ENCODE measurements at regions not wholly inside any gene's neighbourhood (a gene's known extent, or its start where the extent isn't known, plus 50 kb on each side); places are given as distances from the start of the nearest gene placed in this dataset.

GRCh38 chr4:127143460-127144195 lies 489.1 kb upstream of the INTU start:
- H3K4me1 ChIP-seq (ENCODE audit: insufficient read depth, low read length), result no peaks in the 10 kb centered on the region
- no peaks in the 10 kb centered on the region for H3K36me3 ChIP-seq (ENCODE audit: insufficient read depth, low read depth, low read length)
- no peak overlapping the region for H3K27ac ChIP-seq (ENCODE audit: low read length)
- no peaks in the 10 kb centered on the region for H3K9me3 ChIP-seq (ENCODE audit: insufficient read depth, low read depth, low read length)
- H3K9ac ChIP-seq (ENCODE audit: low read depth, low read length), result no peak overlapping the region
- no peaks in the 10 kb centered on the region for H3K27me3 ChIP-seq (ENCODE audit: insufficient read depth, low read length)
- no peak overlapping the region for H3K4me3 ChIP-seq (ENCODE audit: low read length)

- H3K27me3 ChIP-seq (ENCODE audit: insufficient read depth, low read length), result no peaks in the 10 kb centered on the region
- no peak overlapping the region for H3K4me3 ChIP-seq (ENCODE audit: low read length)
- no peaks in the 10 kb centered on the region for H3K4me1 ChIP-seq (ENCODE audit: insufficient read depth, low read length)
- H3K9ac ChIP-seq (ENCODE audit: low read depth, low read length), result no peak overlapping the region
- no peaks in the 10 kb centered on the region for H3K36me3 ChIP-seq (ENCODE audit: insufficient read depth, low read depth, low read length)
- H3K27ac ChIP-seq (ENCODE audit: low read length), result no peak overlapping the region
- no peaks in the 10 kb centered on the region for H3K9me3 ChIP-seq (ENCODE audit: insufficient read depth, low read depth, low read length)
Measured at GRCh38 chr4:127145006-127145540, 487.7 kb upstream of the INTU start.

- H3K4me1 ChIP-seq (ENCODE audit: insufficient read depth, low read length), result no peaks in the 10 kb centered on the region
- no peaks in the 10 kb centered on the region for H3K9me3 ChIP-seq (ENCODE audit: insufficient read depth, low read depth, low read length)
- H3K27me3 ChIP-seq (ENCODE audit: insufficient read depth, low read length), result no peaks in the 10 kb centered on the region
- H3K4me3 ChIP-seq (ENCODE audit: low read length), result no peak overlapping the region
- no peak overlapping the region for H3K9ac ChIP-seq (ENCODE audit: low read depth, low read length)
- no peaks in the 10 kb centered on the region for H3K36me3 ChIP-seq (ENCODE audit: insufficient read depth, low read depth, low read length)
- no peak overlapping the region for H3K27ac ChIP-seq (ENCODE audit: low read length)
Measured at GRCh38 chr4:127148165-127148564, 484.6 kb upstream of the INTU start.

- no peak overlapping the region for H3K4me3 ChIP-seq (ENCODE audit: low read length)
- no peaks in the 10 kb centered on the region for H3K27me3 ChIP-seq (ENCODE audit: insufficient read depth, low read length)
- H3K27ac ChIP-seq (ENCODE audit: low read length), result no peak overlapping the region
- H3K4me1 ChIP-seq (ENCODE audit: insufficient read depth, low read length), result no peaks in the 10 kb centered on the region
- no peaks in the 10 kb centered on the region for H3K9me3 ChIP-seq (ENCODE audit: insufficient read depth, low read depth, low read length)
- H3K9ac ChIP-seq (ENCODE audit: low read depth, low read length), result no peak overlapping the region
- H3K36me3 ChIP-seq (ENCODE audit: insufficient read depth, low read depth, low read length), result no peaks in the 10 kb centered on the region
Measured at GRCh38 chr4:127149086-127149485, 483.7 kb upstream of the INTU start.

- H3K27ac ChIP-seq (ENCODE audit: low read length), result no peak overlapping the region
- H3K9ac ChIP-seq (ENCODE audit: low read depth, low read length), result no peak overlapping the region
- no peaks in the 10 kb centered on the region for H3K9me3 ChIP-seq (ENCODE audit: insufficient read depth, low read depth, low read length)
- H3K27me3 ChIP-seq (ENCODE audit: insufficient read depth, low read length), result no peaks in the 10 kb centered on the region
- no peaks in the 10 kb centered on the region for H3K4me1 ChIP-seq (ENCODE audit: insufficient read depth, low read length)
- H3K4me3 ChIP-seq (ENCODE audit: low read length), result no peak overlapping the region
- no peaks in the 10 kb centered on the region for H3K36me3 ChIP-seq (ENCODE audit: insufficient read depth, low read depth, low read length)
Measured at GRCh38 chr4:127151941-127152340, 480.8 kb upstream of the INTU start.

GRCh38 chr4:127155116-127155515 lies 477.6 kb upstream of the INTU start:
- Histone ChIP-seq H3K9ac (ENCODE audit: low read depth, low read length) (no peak overlapping the region), H3K4me1 (ENCODE audit: insufficient read depth, low read length) (no peaks in the 10 kb centered on the region), H3K36me3 (ENCODE audit: insufficient read depth, low read depth, low read length) (no peaks in the 10 kb centered on the region)

GRCh38 chr4:127155555-127155954 lies 477.2 kb upstream of the INTU start:
- H3K9me3 ChIP-seq (ENCODE audit: insufficient read depth, low read depth, low read length), result no peaks in the 10 kb centered on the region
- H3K4me1 ChIP-seq (ENCODE audit: insufficient read depth, low read length), result no peaks in the 10 kb centered on the region

More at GRCh38 chr4:127155116-127155515, 477.6 kb upstream of the INTU start:
- Histone ChIP-seq H3K27me3 (ENCODE audit: insufficient read depth, low read length) (no peaks in the 10 kb centered on the region), H3K27ac (ENCODE audit: low read length) (no peak overlapping the region), H3K9me3 (ENCODE audit: insufficient read depth, low read depth, low read length) (no peaks in the 10 kb centered on the region), H3K4me3 (ENCODE audit: low read length) (no peak overlapping the region)

GRCh38 chr4:127162741-127163140 lies 470.0 kb upstream of the INTU start:
- no peaks in the 10 kb centered on the region for H3K27me3 ChIP-seq (ENCODE audit: insufficient read depth, low read length)
- H3K4me1 ChIP-seq (ENCODE audit: insufficient read depth, low read length), result no peaks in the 10 kb centered on the region
- H3K9me3 ChIP-seq (ENCODE audit: insufficient read depth, low read depth, low read length), result peaks cover 7% of the 10 kb centered on the region; the same call in 1 of the 2 replicates
- H3K27ac ChIP-seq (ENCODE audit: low read length), result no peak overlapping the region
- H3K9ac ChIP-seq (ENCODE audit: low read depth, low read length), result no peak overlapping the region
- H3K36me3 ChIP-seq (ENCODE audit: insufficient read depth, low read depth, low read length), result no peaks in the 10 kb centered on the region
- H3K4me3 ChIP-seq (ENCODE audit: low read length), result no peak overlapping the region

More at GRCh38 chr4:127155555-127155954, 477.2 kb upstream of the INTU start:
- Histone ChIP-seq H3K36me3 (ENCODE audit: insufficient read depth, low read depth, low read length) (no peaks in the 10 kb centered on the region), H3K4me3 (ENCODE audit: low read length) (no peak overlapping the region), H3K27ac (ENCODE audit: low read length) (no peak overlapping the region), H3K9ac (ENCODE audit: low read depth, low read length) (no peak overlapping the region), H3K27me3 (ENCODE audit: insufficient read depth, low read length) (no peaks in the 10 kb centered on the region)

- H3K27ac ChIP-seq (ENCODE audit: low read length), result no peak overlapping the region
- H3K4me3 ChIP-seq (ENCODE audit: low read length), result no peak overlapping the region
- H3K9ac ChIP-seq (ENCODE audit: low read depth, low read length), result no peak overlapping the region
- H3K27me3 ChIP-seq (ENCODE audit: insufficient read depth, low read length), result no peaks in the 10 kb centered on the region
- H3K9me3 ChIP-seq (ENCODE audit: insufficient read depth, low read depth, low read length), result peaks cover 3% of the 10 kb centered on the region; the same call in 1 of the 2 replicates
- H3K36me3 ChIP-seq (ENCODE audit: insufficient read depth, low read depth, low read length), result no peaks in the 10 kb centered on the region
- H3K4me1 ChIP-seq (ENCODE audit: insufficient read depth, low read length), result no peaks in the 10 kb centered on the region
Measured at GRCh38 chr4:127165971-127166370, 466.8 kb upstream of the INTU start.

- Histone ChIP-seq H3K27me3 (ENCODE audit: insufficient read depth, low read length) (no peaks in the 10 kb centered on the region), H3K4me3 (ENCODE audit: low read length) (no peak overlapping the region), H3K9ac (ENCODE audit: low read depth, low read length) (no peak overlapping the region), H3K9me3 (ENCODE audit: insufficient read depth, low read depth, low read length) (no peaks in the 10 kb centered on the region), H3K36me3 (ENCODE audit: insufficient read depth, low read depth, low read length) (no peaks in the 10 kb centered on the region), H3K4me1 (ENCODE audit: insufficient read depth, low read length) (no peaks in the 10 kb centered on the region), H3K27ac (ENCODE audit: low read length) (no peak overlapping the region)
Measured at GRCh38 chr4:127174201-127174600, 458.6 kb upstream of the INTU start.

GRCh38 chr4:127174616-127175015 lies 458.1 kb upstream of the INTU start:
- Histone ChIP-seq H3K4me1 (ENCODE audit: insufficient read depth, low read length) (no peaks in the 10 kb centered on the region; the same call in 1 of the 2 replicates), H3K9me3 (ENCODE audit: insufficient read depth, low read depth, low read length) (no peaks in the 10 kb centered on the region), H3K4me3 (ENCODE audit: low read length) (no peak overlapping the region), H3K27ac (ENCODE audit: low read length) (no peak overlapping the region), H3K36me3 (ENCODE audit: insufficient read depth, low read depth, low read length) (no peaks in the 10 kb centered on the region), H3K9ac (ENCODE audit: low read depth, low read length) (no peak overlapping the region), H3K27me3 (ENCODE audit: insufficient read depth, low read length) (no peaks in the 10 kb centered on the region)

All from iPS-20b (cell line).